Mesothelial cell of epicardium (in vitro differentiated cells): ENCODE measurements at regions not wholly inside any gene's neighbourhood (a gene's known extent, or its start where the extent isn't known, plus 50 kb on each side); places are given as distances from the start of the nearest gene placed in this dataset.

Source experiments
- DNase-seq, 2 experiments: peaks; one replicate each; pipeline ENCODE4 v3.0.0; 2021; ENCODE audit warnings: low spot score in 2 of 2; ENCODE audit not compliant: unreplicated experiment in 2 of 2
- H3K27ac Mint-ChIP-seq: 2 replicates; pipeline ENCODE4 v1.8.0; 2021; ENCODE audit warnings: mixed read lengths
- H3K27me3 Mint-ChIP-seq: 2 replicates; pipeline ENCODE4 v1.8.0; 2021; ENCODE audit warnings: low read depth, mixed read lengths
- H3K36me3 Mint-ChIP-seq: 2 replicates; pipeline ENCODE4 v1.8.0; 2021; ENCODE audit warnings: mixed read lengths
- H3K4me1 Mint-ChIP-seq: 2 replicates; pipeline ENCODE4 v1.8.0; 2021; ENCODE audit warnings: mixed read lengths
- H3K4me3 Mint-ChIP-seq: 2 replicates; pipeline ENCODE4 v1.8.0; 2021; ENCODE audit warnings: mild to moderate bottlenecking, moderate library complexity, mixed read lengths
- H3K9me3 Mint-ChIP-seq: 2 replicates; pipeline ENCODE4 v1.8.0; 2021; ENCODE audit warnings: mixed read lengths
- TF ChIP-seq, protein P1 (sequence below): fragments of 200-600 bp; sonication (generic); IDR thresholded peaks from one replicate; pipeline ENCODE4 v1.5.0; 2021; ENCODE audit warnings: antibody characterized with exemption; ENCODE audit not compliant: unreplicated experiment

DNA sequence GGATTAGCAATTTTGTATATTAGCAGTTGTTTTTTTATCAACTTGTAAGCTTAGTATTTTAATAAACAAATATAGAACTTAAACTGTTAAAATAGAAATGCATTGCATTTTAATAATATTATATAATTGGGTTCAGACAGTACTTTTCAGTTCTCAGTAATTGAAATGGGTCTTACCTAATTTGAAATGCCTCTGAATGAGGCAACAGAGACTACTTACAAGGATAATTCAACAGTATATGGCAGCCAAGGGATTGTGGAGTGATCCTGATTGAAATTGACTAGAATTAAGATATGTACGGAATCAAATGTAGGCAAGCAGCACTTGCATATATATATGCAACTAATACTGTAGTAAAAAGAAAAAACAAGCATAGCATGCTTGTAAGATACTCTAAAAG is 1503.9 kb upstream of the MIR17HG start:
- Mint-ChIP-seq H3K4me3 (no peak overlapping the region), H3K27me3 (no peaks in the 10 kb centered on the region), H3K36me3 (no peaks in the 10 kb centered on the region), H3K9me3 (peaks cover 10% of the 10 kb centered on the region), H3K4me1 (peaks cover 12% of the 10 kb centered on the region), H3K27ac (no peak overlapping the region)
- TF ChIP-seq, protein P1, sequence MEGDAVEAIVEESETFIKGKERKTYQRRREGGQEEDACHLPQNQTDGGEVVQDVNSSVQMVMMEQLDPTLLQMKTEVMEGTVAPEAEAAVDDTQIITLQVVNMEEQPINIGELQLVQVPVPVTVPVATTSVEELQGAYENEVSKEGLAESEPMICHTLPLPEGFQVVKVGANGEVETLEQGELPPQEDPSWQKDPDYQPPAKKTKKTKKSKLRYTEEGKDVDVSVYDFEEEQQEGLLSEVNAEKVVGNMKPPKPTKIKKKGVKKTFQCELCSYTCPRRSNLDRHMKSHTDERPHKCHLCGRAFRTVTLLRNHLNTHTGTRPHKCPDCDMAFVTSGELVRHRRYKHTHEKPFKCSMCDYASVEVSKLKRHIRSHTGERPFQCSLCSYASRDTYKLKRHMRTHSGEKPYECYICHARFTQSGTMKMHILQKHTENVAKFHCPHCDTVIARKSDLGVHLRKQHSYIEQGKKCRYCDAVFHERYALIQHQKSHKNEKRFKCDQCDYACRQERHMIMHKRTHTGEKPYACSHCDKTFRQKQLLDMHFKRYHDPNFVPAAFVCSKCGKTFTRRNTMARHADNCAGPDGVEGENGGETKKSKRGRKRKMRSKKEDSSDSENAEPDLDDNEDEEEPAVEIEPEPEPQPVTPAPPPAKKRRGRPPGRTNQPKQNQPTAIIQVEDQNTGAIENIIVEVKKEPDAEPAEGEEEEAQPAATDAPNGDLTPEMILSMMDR = no peak
- no peak for DNase-seq

DNA sequence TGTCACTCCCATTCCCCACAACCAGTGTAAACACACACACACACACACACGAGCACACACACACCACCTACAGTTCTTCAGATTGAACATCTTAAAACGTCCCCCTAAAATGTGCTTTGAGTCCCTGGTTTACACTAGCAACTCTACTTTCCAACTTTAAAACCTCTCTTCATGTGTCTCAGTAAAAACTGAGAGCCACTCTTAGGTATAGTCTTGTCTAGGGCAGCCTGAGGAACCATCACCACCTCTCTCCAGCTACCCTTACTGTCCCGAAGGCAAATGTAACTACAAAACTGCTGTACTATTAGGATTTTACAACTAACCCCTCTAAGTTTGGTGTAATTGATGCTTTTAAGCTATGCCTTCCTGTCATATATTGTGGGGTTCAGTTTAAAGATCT is 1501.6 kb upstream of the MIR17HG start:
- Mint-ChIP-seq H3K9me3 (peaks cover 10% of the 10 kb centered on the region), H3K4me3 (no peak overlapping the region), H3K27me3 (no peaks in the 10 kb centered on the region), H3K36me3 (no peaks in the 10 kb centered on the region), H3K4me1 (peaks cover 11% of the 10 kb centered on the region), H3K27ac (no peak overlapping the region)
- no peak for DNase-seq
- TF ChIP-seq, protein P1 = no peak

DNA sequence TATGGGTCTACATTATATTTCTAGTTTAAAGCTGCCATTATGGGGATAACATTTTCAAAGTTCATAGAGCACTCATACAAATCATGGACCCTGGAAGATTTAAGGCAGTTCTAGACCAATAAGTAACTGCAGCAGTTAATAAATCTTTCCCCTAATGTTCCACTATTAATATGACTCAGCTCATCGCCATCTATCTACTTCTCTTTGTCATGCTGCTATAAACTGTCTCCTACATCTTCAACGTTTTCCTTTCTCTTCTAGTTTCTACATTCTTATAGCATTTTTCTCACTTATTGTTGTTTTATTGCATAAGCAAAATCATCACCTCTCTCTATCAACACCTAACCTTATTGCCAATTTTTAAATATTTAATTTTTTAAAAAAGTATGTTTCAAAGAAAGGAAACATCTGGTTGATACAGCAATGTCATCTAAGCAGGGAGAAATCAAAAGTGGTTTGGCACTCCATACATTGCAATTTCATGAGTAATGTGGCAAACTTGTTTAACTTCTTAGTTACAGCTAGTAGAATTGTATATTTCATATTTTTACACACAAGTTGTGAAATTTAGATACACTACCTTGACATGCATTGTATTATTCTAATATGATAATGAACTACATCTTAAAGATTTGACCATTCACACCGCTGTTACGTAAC is 1500.4 kb upstream of the MIR17HG start:
- TF ChIP-seq, protein P1 = no peak
- Mint-ChIP-seq H3K4me3 (no peak overlapping the region), H3K36me3 (no peaks in the 10 kb centered on the region), H3K4me1 (peaks cover 11% of the 10 kb centered on the region), H3K9me3 (peaks cover 10% of the 10 kb centered on the region), H3K27me3 (no peaks in the 10 kb centered on the region), H3K27ac (no peak overlapping the region)
- DNase-seq = no peak

DNA sequence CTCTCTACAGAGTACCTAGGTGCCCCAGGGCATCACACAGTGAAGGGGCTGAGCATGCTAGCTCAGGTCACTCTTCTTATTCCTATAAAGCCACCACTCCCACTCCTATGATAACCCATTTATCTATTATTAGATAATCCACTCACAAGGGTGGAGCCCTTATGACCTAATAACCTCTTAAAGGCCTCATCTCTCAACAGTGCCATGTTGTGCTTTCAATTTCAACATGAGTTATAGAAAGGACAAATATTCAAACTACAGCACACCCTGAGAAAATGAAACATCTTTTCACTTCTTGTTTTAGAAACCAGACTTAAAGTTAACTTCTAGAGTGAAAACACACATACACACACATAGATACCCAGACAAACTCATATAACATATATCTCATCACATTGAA is 1494.9 kb upstream of the MIR17HG start:
- no peak overlapping the region for H3K27ac Mint-ChIP-seq
- no peak overlapping the region for H3K4me3 Mint-ChIP-seq
- H3K36me3 Mint-ChIP-seq = no peaks in the 10 kb centered on the region
- peaks cover 4% of the 10 kb centered on the region for H3K9me3 Mint-ChIP-seq
- peaks cover 22% of the 10 kb centered on the region for H3K4me1 Mint-ChIP-seq
- DNase-seq = no peak
- TF ChIP-seq, protein P1 = no peak
- H3K27me3 Mint-ChIP-seq = no peaks in the 10 kb centered on the region

DNA sequence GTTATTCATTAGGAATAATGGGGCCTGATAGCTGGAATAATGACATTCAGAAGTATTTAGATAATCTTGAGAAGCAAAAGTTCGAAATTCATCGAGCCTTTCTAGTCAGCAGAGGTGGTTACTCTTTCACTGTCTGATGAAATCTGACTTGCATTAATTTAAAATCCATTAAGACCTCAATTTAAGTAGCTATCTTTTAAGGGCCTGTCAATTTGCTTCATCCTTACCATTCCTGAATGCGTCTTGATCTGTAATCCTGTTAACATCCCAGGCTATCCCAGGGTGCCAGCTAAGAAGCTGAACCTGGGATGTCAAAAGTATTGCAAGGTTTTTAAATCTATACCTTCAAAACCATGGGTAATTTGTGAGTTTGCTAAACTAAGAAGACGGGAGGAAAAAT is 1491.0 kb upstream of the MIR17HG start:
- Mint-ChIP-seq H3K4me3 (no peak overlapping the region), H3K27ac (no peak overlapping the region), H3K27me3 (no peaks in the 10 kb centered on the region), H3K36me3 (no peaks in the 10 kb centered on the region), H3K4me1 (peaks cover 21% of the 10 kb centered on the region), H3K9me3 (no peaks in the 10 kb centered on the region)
- DNase-seq = no peak
- TF ChIP-seq, protein P1 = no peak

DNA sequence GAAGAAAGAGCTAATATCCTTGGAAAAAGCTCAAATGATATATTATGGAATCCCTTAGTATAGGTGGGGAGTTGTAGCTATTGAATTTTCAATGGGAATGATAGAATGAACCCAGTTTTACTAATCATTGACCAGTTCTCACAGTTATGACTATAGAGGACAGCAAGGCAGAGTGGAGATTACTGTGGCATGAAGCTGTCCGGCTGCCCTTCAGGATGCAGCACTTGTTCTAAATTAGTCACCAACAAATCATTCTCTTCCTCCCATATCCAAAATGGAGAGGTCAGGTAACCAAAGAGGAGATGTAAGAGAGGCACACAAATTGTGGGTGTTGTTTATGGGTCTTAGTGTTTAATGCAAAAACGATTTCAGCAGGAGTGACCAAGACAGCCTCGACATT is 1490.0 kb upstream of the MIR17HG start:
- TF ChIP-seq, protein P1 = no peak
- no peaks in the 10 kb centered on the region for H3K9me3 Mint-ChIP-seq
- no peaks in the 10 kb centered on the region for H3K27me3 Mint-ChIP-seq
- H3K4me3 Mint-ChIP-seq = no peak overlapping the region
- H3K36me3 Mint-ChIP-seq = no peaks in the 10 kb centered on the region
- H3K27ac Mint-ChIP-seq = no peak overlapping the region
- H3K4me1 Mint-ChIP-seq = peaks cover 21% of the 10 kb centered on the region
- no peak for DNase-seq
